HG03571 (cell line): ENCODE measurements at regions not wholly inside any gene's neighbourhood (a gene's known extent, or its start where the extent isn't known, plus 50 kb on each side); places are given as distances from the start of the nearest gene placed in this dataset.
"Not testable (repeated sequence)": the region's sequence is repeated elsewhere in the genome, so short reads cannot be mapped to it uniquely, and the experiment has no call there.

Experiments used
- ATAC-seq: cut with Tn5 transposase; IDR thresholded peaks from one replicate; pipeline ENCODE4 v1.9.1; 2021; ENCODE audit not compliant: unreplicated experiment

- ATAC-seq = no peak
Observed at GRCh38 chrX:109874548-109874947, 128.4 kb upstream of the TMEM164 start.

DNA sequence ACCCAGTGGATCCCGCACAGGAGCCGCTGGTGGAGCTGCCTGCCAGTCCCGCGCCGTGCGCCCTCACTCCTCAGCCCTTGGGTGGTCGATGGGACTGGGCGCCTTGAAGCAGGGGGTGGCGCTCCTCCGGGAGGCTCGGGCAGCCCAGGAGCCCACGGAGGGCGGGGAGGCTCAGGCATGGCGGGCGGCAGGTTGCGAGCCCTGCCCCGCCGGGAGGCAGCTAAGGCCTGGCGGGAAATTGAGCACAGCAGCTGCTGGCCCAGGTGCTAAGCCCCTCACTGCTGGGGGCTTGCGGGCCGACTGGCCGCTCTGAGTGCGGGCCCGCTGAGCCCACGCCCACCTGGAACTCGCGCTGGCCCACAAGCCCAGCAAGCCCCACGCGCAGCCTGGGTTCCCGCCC lies 127.1 kb upstream of the TMEM164 start:
- ATAC-seq = no peak

GRCh38 chrX:109878236-109878635 lies 124.7 kb upstream of the TMEM164 start:
- no peak for ATAC-seq

DNA sequence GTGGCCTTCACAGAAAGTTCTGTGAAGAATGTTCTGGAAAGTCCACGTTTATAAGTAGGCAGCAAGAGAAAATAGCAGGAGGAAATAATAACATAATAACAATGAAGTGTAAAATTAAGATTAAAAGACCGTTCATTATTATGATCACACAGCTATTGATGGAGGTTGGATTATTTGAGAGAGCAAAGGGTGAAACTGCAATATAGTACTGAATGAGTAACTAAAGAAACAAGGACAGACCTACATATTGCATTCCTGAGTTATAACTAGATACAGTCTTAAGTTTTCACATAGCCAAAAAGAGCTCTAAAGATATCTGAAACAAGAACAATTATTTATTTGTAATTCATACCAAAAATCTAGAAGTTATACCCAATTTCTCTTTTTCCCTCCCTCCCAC lies 122.9 kb upstream of the TMEM164 start:
- ATAC-seq = no peak

DNA sequence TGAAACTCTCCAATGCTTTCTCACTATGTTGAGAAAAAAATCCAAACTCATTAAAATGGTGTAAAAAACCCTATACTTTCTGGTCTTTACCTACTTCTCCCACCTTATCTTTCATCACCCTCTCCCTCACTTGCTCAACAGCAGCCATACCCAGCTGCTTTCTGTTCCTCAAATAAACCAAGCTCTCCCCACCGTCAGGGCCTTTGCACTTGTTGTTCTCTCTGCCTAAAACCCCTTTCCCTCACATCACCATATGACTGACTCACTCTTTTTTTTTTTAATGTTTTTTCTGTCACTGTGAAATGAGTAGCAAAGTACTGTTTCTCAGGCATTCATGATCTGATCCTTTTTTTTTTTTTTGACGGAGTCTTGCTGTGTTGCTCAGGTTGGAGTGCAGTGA lies 122.3 kb upstream of the TMEM164 start:
- ATAC-seq = peak; percentile 53

DNA sequence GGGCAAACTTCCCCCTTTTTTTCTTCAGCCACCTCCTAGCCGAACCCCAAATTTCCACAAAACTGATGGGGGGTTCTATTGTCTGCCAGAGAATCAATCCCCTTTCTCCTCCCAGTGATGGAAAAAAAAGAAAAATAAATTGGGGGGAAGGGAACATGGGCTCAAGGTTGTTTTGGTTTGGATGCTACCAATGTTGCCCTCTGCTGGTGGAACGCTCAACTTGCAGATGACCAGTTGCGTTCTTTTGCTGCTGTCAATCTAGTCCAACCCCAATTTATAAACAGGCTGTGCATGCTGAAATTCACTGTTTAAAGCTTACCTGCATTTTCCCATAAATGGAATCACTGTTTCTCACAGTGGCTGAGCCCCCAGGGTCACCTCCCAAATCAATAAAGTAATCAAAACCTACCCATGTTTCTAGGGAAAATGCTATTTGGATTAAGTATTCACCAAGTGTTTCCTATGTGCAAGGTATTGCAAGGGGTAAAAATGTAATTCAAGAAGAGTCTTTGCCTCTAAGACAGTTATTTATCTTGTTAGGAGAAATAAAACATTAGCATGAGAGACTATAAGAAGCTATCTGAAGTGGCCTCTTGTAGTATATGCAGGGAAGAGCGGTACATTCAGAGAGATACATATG lies 116.7 kb upstream of the TMEM164 start:
- no peak for ATAC-seq

DNA sequence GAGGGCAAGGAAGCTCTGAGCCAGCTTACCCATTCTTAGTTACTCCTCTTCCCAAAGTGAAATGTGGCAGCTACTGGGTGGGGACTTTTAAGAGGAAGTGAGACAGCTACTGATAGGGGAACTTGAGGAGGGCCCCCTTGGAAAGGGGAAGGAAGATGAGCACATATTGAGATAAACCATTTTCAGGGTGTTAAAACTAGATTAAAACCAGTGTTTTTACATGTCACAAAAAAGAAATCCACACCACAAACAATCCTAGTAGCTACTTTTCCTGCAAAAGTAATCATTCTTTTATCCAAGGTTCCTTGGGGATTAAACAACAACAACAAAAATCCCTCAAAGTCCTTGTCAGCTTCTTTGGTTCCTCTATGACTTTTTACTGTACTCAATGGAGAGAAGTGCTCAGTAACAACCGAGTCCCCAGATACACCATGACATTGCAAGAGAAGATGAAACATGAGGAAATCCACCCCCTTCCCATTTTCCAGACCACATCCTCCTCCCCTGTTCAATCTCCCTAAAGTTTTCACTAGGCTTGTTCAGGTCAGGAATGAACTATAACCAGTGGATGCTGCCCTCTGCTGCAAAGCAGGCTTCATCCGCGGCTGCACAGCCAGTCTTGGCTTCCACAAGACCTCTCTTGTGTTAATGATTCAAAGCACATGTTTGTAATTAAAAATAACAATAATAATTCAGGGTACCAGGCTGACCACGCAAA lies 113.5 kb upstream of the TMEM164 start:
- ATAC-seq = no peak

GRCh38 chrX:109890300-109890699 lies 112.6 kb upstream of the TMEM164 start:
- no peak for ATAC-seq

- ATAC-seq = no peak
Observed at GRCh38 chrX:109890910-109891502, 111.9 kb upstream of the TMEM164 start.

GRCh38 chrX:109896024-109896423 lies 106.9 kb upstream of the TMEM164 start:
- not testable (repeated sequence) for ATAC-seq

DNA sequence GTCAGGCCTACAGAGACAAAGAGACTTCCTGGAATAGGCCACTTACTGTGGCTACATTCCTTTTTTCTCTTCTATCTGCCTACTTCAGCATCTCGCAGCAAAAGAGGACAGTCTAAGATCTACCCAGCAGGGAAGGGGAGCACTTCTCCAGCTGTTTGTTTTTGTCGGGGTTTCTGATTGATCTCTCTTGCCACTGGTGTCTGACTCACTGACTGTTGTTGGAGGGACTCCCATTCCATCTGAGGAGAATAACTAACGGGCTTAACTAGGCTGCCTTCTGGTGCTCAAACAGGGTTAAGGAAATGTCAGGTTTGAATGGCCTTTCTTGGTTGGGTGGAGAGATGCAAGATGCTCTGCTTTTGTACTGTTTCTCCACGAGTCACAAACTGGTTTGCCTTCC lies 100.2 kb upstream of the TMEM164 start:
- no peak for ATAC-seq

DNA sequence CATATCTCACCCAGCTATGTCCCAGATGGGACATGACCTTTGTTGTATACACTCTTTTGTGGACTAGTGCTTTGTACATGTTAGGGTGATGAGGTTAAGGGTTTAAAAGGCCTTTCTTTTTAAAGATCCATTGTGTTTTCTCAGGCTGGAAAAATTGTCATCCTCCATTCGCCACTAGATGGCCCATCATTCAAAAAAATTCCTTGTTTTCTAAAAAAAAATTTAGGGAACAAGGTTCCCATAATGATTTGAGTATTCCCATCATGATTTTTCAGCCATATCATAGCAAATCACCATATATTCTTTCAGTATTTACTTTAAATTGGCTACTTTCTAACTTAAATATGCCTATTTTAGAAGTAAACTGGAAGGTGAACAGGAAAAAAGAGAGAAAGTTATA lies 91.9 kb upstream of the TMEM164 start:
- ATAC-seq = no peak

GRCh38 chrX:109912993-109913392 lies 89.9 kb upstream of the TMEM164 start:
- not testable (repeated sequence) for ATAC-seq

GRCh38 chrX:109914114-109914849 lies 88.6 kb upstream of the TMEM164 start:
- no peak for ATAC-seq

DNA sequence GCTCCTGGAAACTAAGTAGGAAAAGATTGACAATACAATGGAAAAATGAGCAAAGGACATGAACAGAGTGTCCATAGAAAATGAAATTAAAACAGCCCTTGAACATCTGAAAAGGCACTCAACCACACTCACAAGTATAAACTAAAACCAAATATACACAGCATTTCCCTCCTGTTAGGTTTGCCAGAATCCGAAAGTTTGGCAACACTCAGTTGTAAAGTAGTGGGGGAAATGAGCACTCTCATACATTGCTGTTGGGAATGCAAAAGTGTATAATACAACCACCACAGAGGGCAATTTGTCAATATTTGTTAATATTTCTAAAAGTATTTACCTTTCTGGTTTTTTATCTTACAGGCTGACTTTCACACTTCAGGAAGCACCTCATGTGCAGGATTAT lies 84.2 kb upstream of the TMEM164 start:
- no peak for ATAC-seq

- no peak for ATAC-seq
Observed at GRCh38 chrX:109920325-109920724, 82.6 kb upstream of the TMEM164 start.

GRCh38 chrX:109920868-109921267 lies 82.0 kb upstream of the TMEM164 start:
- no peak for ATAC-seq

- ATAC-seq = no peak
Observed at GRCh38 chrX:109922190-109922589, 80.7 kb upstream of the TMEM164 start.

GRCh38 chrX:109925003-109925402 lies 77.9 kb upstream of the TMEM164 start:
- not testable (repeated sequence) for ATAC-seq

- ATAC-seq = no peak
Observed at GRCh38 chrX:109925656-109926055, 77.3 kb upstream of the TMEM164 start.

DNA sequence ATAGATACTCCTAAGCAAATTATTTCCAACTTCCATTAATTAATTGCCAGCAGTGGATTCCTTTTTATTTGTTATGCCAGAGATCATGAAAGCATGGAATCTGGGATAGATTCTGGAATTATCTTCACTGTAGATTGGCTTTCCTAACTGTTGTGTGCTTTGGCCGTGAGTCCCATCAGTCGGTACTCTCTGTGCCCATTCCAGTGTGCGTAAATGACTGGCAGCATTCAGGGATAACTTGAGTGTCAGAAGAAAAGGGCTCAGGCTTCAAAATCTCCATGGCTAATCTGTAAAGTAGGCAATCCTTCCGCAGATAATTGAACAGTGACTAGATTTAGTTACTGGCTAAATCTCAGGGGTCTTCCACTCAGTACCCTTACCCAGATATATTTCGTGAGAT lies 76.8 kb upstream of the TMEM164 start:
- no peak for ATAC-seq
